SK-N-SH (cell line): ENCODE measurements at regions not wholly inside any gene's neighbourhood (a gene's known extent, or its start where the extent isn't known, plus 50 kb on each side); places are given as distances from the start of the nearest gene placed in this dataset.

Source experiments
- CTCF ChIA-PET: fragments of 300-600, 350-600 bp; formaldehyde crosslinking; extraction: SDS; loops from one replicate; lab custom pipeline; 2021; lab: Yijun Ruan, JAX
- POLR2A ChIA-PET: fragments of 350-600 bp; sonication (Branson Sonifier 250); formaldehyde crosslinking; extraction: SDS; loops from one replicate; lab custom pipeline; 2020; ENCODE audit warnings: antibody characterized with exemption, inconsistent platforms; lab: Yijun Ruan, JAX
- DNase-seq: peaks from one replicate; pipeline ENCODE4 v3.0.0; 2012
- H2AFZ ChIP-seq: fragments of 200-600 bp; sonication (generic); 2 replicates; pipeline ENCODE4 v1.8.1; 2016; ENCODE audit warnings: antibody characterized with exemption, mild to moderate bottlenecking, low read depth
- H3F3A ChIP-seq: fragments of 200-600 bp; sonication (generic); replicated peaks from 2 replicates; pipeline ENCODE3; 2016; ENCODE audit warnings: antibody characterized with exemption, mild to moderate bottlenecking; ENCODE audit not compliant: insufficient read depth
- H3K27ac ChIP-seq, 2 experiments: fragments of 200-500 bp in 1 of 2; fragments of 200-600 bp in 1 of 2; sonication (Bioruptor generic) in 1 of 2; sonication (generic), shearing (Covaris generic) in 1 of 2; 2 replicates each; pipeline versions ENCODE4 v1.5.1 to v1.6.1; 2014 to 2016; ENCODE audit warnings: low read depth in 2 of 2, inconsistent platforms in 1 of 2, low read length in 1 of 2, mild to moderate bottlenecking in 1 of 2, mixed read lengths in 1 of 2
- H3K27me3 ChIP-seq: fragments of 200-600 bp; sonication (generic), shearing (Covaris generic); 2 replicates; pipeline ENCODE4 v1.6.1; 2016; ENCODE audit warnings: mixed run types; ENCODE audit not compliant: insufficient read depth
- H3K36me3 ChIP-seq, 2 experiments: fragments of 200-500 bp in 1 of 2; fragments of 200-600 bp in 1 of 2; sonication (Bioruptor generic) in 1 of 2; sonication (generic) in 1 of 2; replicated peaks in 1 of 2; 2 replicates each; pipeline versions ENCODE3 to v1.5.1; 2014 to 2016; ENCODE audit warnings: low read length in 1 of 2, mild to moderate bottlenecking in 1 of 2; ENCODE audit not compliant: insufficient read depth in 2 of 2, control insufficient read depth in 1 of 2
- H3K4me1 ChIP-seq, 2 experiments: fragments of 200-500 bp in 1 of 2; fragments of 200-600 bp in 1 of 2; sonication (Bioruptor generic) in 1 of 2; sonication (generic), shearing (Covaris generic) in 1 of 2; 2 replicates each; pipeline versions ENCODE4 v1.5.1 to v1.6.1; 2014 to 2016; ENCODE audit warnings: low read depth in 1 of 2, low read length in 1 of 2, mixed run types in 1 of 2; ENCODE audit not compliant: insufficient read depth in 2 of 2, control insufficient read depth in 1 of 2
- H3K4me2 ChIP-seq: fragments of 200-600 bp; sonication (generic), shearing (Covaris generic); 2 replicates; pipeline ENCODE4 v1.6.1; 2017; ENCODE audit warnings: mixed run types
- H3K4me3 ChIP-seq, 2 experiments: fragments of 200-500 bp in 1 of 2; fragments of 200-600 bp in 1 of 2; sonication (Bioruptor generic) in 1 of 2; sonication (generic), shearing (Covaris generic) in 1 of 2; 2 replicates each; pipeline versions ENCODE4 v1.5.1 to v1.8.1; 2014 to 2016; ENCODE audit warnings: low read depth in 2 of 2, inconsistent platforms in 1 of 2, low read length in 1 of 2, mild to moderate bottlenecking in 1 of 2, mixed read lengths in 1 of 2, moderate library complexity in 1 of 2
- H3K79me2 ChIP-seq: fragments of 200-600 bp; sonication (generic); 2 replicates; pipeline ENCODE4 v1.8.1; 2017; ENCODE audit warnings: mild to moderate bottlenecking; ENCODE audit not compliant: insufficient read depth
- H3K9ac ChIP-seq: fragments of 200-600 bp; sonication (generic); 2 replicates; pipeline ENCODE4 v1.6.1; 2017; ENCODE audit warnings: mixed run types
- H3K9me2 ChIP-seq: fragments of 200-600 bp; sonication (generic); 2 replicates; pipeline ENCODE4 v1.6.1; 2017; ENCODE audit warnings: mixed run types
- H3K9me3 ChIP-seq: fragments of 200-600 bp; sonication (generic); 2 replicates; pipeline ENCODE4 v1.6.1; 2017; ENCODE audit warnings: mixed run types, mild to moderate bottlenecking, moderate library complexity
- H4K20me1 ChIP-seq: fragments of 200-600 bp; sonication (generic); 2 replicates; pipeline ENCODE4 v1.6.1; 2017; ENCODE audit warnings: mild to moderate bottlenecking, mixed run types; ENCODE audit not compliant: insufficient read depth
- CTCF ChIP-seq: fragments of 200-600 bp; sonication (generic); IDR thresholded peaks from 2 replicates; pipeline ENCODE4 v1.6.1; 2017; ENCODE audit warnings: antibody characterized with exemption, mild to moderate bottlenecking, moderate library complexity
- GABPA ChIP-seq: IDR thresholded peaks from 2 replicates; pipeline ENCODE4 v1.4.0; 2012; ENCODE audit warnings: low read depth, mild to moderate bottlenecking
- GATA2 ChIP-seq: sonication (generic); formaldehyde crosslinking; IDR thresholded peaks from 2 replicates; pipeline ENCODE4 v1.5.0; 2020; ENCODE audit warnings: mild to moderate bottlenecking, missing genetic modification reagents
- IRF3 ChIP-seq: fragments of 150-350 bp; IDR thresholded peaks from 2 replicates; pipeline ENCODE4 v1.6.1; 2016; ENCODE audit warnings: mild to moderate bottlenecking, low read depth, low read length
- MXI1 ChIP-seq: IDR thresholded peaks from 2 replicates; pipeline ENCODE4 v1.6.1; 2012; ENCODE audit warnings: mild to moderate bottlenecking, low read depth, low read length, improper control_type of control experiment
- NFIC ChIP-seq: IDR thresholded peaks from 2 replicates; pipeline ENCODE4 v1.4.0; 2012; ENCODE audit warnings: borderline replicate concordance
- SMC3 ChIP-seq: IDR thresholded peaks from 2 replicates; pipeline ENCODE4 v1.6.1; 2012; ENCODE audit warnings: low read depth, low read length, improper control_type of control experiment
- TAF1 ChIP-seq: IDR thresholded peaks from 2 replicates; pipeline ENCODE4 v1.6.1; 2012; ENCODE audit warnings: low read depth, mild to moderate bottlenecking, low read length, moderate library complexity, borderline replicate concordance
- WGBS: methylation state at CpG from one replicate; pipeline ENCODE4 v1.1.6; 2017; ENCODE audit warnings: low lambda C conversion rate; 5-methylcytosine and 5-hydroxymethylcytosine counted together
- TF ChIP-seq, protein P1 (sequence below): IDR thresholded peaks from 2 replicates; pipeline ENCODE4 v1.4.0; 2012; ENCODE audit warnings: low read depth, borderline replicate concordance

- no peak for TF ChIP-seq IRF3
- TF ChIP-seq GABPA, result no peak
- TF ChIP-seq TAF1, result no peak
- no peak for TF ChIP-seq GATA2
- TF ChIP-seq MXI1, result no peak
- TF ChIP-seq, protein P1, sequence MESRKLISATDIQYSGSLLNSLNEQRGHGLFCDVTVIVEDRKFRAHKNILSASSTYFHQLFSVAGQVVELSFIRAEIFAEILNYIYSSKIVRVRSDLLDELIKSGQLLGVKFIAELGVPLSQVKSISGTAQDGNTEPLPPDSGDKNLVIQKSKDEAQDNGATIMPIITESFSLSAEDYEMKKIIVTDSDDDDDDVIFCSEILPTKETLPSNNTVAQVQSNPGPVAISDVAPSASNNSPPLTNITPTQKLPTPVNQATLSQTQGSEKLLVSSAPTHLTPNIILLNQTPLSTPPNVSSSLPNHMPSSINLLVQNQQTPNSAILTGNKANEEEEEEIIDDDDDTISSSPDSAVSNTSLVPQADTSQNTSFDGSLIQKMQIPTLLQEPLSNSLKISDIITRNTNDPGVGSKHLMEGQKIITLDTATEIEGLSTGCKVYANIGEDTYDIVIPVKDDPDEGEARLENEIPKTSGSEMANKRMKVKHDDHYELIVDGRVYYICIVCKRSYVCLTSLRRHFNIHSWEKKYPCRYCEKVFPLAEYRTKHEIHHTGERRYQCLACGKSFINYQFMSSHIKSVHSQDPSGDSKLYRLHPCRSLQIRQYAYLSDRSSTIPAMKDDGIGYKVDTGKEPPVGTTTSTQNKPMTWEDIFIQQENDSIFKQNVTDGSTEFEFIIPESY, result no peak
Observed at GRCh38 chr2:38462121-38462661, 85.1 kb upstream of the ATL2 start (continued).

GRCh38 chr2:38461470-38461869, 84.4 kb upstream of the ATL2 start:
- Histone ChIP-seq H3K9ac (no peak overlapping the region), H3K27ac (no peak overlapping the region), H3K27me3 (no peaks in the 10 kb centered on the region), H3K9me3 (no peaks in the 10 kb centered on the region), H3K4me3 (no peak overlapping the region), H3K79me2 (no peaks in the 10 kb centered on the region), H3K4me2 (no peak overlapping the region), H3K36me3 (no peaks in the 10 kb centered on the region), H3F3A (no peaks in the 10 kb centered on the region), H2AFZ (no peak overlapping the region), H4K20me1 (no peaks in the 10 kb centered on the region), H3K9me2 (no peaks in the 10 kb centered on the region), H3K4me1 (peaks cover 0 to 13% of the 10 kb centered on the region in 2 experiments; a peak in 2 of 4 replicates)
- CTCF ChIA-PET, result interaction anchor here (1.0 to 1.6 kb wide), 3 partner anchors 15 to 146 kb away, joined by 4 to 10 read pairs (median 4); no protein-coding TSS in a partner anchor
- TF ChIP-seq CTCF (no peak), SMC3 (no peak), GABPA (no peak), NFIC (no peak), TAF1 (no peak)
- WGBS, result 89% methylated on average over 1 of the region's 1 CpG
- DNase-seq, result no peak
- POLR2A ChIA-PET, result no interaction called here
